ENCODE measurements at regions not wholly inside any gene's neighbourhood (a gene's known extent, or its start where the extent isn't known, plus 50 kb on each side); places are given as distances from the start of the nearest gene placed in this dataset.

DNA sequence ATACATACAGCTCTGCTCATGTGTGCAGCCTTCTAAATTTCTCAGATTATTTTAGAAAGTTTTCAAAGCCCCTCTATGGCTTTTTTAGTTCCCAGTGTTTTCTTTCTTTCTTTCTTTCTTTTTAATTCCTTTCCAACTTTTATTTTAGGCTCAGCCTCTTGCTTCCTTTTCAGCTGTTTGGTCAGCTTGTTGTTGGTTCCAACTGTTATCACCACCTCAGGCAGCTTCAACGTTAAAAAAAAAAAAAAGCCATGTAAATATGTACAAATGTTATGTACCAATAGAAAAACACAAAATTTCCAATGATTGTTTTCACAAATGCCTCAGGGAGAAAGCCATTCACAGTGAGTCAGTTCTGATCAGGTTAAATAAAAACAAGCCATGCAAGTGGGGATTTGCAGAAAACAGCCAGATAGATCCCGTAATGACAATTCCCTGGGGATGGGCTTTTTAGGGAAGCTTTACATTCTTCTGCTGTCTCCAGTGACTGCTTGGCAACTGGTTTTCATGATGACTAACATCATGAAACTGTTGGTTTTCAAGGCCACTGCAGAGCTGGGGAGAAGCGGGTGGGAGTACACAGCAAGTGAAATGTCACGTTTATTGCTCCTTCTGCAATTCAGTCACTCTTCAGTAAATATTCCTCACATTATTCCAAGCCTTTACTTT lies 908.4 kb downstream of the EPHA3 start:
- H3K4me3 ChIP-seq (ENCODE audit: low read depth, low read length): no peak overlapping the region
- no peak for DNase-seq (ENCODE audit: low read depth)
- TF ChIP-seq, protein P1, sequence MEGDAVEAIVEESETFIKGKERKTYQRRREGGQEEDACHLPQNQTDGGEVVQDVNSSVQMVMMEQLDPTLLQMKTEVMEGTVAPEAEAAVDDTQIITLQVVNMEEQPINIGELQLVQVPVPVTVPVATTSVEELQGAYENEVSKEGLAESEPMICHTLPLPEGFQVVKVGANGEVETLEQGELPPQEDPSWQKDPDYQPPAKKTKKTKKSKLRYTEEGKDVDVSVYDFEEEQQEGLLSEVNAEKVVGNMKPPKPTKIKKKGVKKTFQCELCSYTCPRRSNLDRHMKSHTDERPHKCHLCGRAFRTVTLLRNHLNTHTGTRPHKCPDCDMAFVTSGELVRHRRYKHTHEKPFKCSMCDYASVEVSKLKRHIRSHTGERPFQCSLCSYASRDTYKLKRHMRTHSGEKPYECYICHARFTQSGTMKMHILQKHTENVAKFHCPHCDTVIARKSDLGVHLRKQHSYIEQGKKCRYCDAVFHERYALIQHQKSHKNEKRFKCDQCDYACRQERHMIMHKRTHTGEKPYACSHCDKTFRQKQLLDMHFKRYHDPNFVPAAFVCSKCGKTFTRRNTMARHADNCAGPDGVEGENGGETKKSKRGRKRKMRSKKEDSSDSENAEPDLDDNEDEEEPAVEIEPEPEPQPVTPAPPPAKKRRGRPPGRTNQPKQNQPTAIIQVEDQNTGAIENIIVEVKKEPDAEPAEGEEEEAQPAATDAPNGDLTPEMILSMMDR (IDR thresholded peaks at IDR 0.05; ENCODE audit: insufficient read depth, low read depth, low read length, missing control alignments): no peak

DNA sequence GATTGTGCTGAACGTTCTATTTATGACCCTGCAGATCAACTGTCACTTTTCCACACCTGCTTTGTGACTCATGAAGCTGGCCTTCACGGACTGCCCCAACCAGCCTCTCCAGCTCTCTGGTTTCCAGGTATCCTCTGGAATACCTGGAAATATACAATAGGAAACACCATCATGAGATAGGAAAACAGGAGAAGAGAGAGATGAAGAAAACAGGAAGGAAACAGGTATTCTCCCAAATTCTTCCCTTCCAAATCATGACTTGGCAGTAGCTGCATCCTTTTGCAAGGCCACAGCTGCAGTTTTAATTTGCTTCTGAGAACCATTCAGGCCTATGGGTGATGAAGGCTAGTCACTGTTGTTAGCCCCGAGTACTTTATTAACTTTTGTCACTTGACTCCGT lies 909.1 kb downstream of the EPHA3 start:
- TF ChIP-seq, protein P1 (IDR thresholded peaks at IDR 0.05; ENCODE audit: insufficient read depth, low read depth, low read length, missing control alignments): no peak
- no peak for DNase-seq (ENCODE audit: low read depth)
- H3K4me3 ChIP-seq (ENCODE audit: low read depth, low read length): no peak overlapping the region

DNA sequence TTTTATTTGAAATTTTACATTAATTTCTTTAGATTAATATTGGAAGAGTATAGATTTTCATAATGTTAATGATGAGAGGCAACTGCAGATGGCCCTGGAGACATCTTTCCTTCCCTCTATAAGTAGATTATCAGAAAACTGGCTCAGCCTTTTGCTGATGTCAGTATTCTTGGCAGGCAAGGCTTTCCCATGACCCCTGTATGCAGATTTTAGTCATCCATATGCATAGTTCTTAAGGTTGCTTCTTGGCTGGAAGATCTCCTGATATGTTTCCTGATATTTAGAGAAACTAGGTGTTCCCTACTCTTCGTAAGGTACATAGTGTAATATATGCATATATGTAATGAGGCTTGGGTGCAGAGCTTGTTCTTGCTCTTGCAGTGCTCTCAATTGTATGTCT lies 911.4 kb downstream of the EPHA3 start:
- no peak for DNase-seq (ENCODE audit: low read depth)
- no peak overlapping the region for H3K4me3 ChIP-seq (ENCODE audit: low read depth, low read length)
- TF ChIP-seq, protein P1 (IDR thresholded peaks at IDR 0.05; ENCODE audit: insufficient read depth, low read depth, low read length, missing control alignments): no peak

DNA sequence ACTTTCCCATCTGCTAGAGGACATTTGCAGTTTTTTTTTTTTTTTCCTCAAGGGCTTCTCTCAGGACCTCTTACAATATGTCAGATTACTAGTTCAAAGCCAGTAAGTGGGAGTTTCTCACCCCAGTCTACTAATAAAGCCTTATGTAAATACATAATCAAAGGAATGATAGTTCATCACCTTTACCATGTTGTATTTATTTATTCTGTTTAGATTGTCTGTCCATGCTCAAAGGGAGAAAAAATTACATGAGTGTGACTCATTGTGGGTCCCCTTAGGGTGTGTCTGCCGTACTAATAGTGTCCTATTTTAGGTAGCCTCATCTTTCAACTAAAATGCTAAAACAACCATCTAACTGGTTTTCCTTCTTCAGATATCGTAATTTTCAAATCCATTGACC lies 917.6 kb downstream of the EPHA3 start:
- TF ChIP-seq, protein P1 (IDR thresholded peaks at IDR 0.05; ENCODE audit: insufficient read depth, low read depth, low read length, missing control alignments): no peak
- no peak overlapping the region for H3K4me3 ChIP-seq (ENCODE audit: low read depth, low read length)
- no peak for DNase-seq (ENCODE audit: low read depth)

DNA sequence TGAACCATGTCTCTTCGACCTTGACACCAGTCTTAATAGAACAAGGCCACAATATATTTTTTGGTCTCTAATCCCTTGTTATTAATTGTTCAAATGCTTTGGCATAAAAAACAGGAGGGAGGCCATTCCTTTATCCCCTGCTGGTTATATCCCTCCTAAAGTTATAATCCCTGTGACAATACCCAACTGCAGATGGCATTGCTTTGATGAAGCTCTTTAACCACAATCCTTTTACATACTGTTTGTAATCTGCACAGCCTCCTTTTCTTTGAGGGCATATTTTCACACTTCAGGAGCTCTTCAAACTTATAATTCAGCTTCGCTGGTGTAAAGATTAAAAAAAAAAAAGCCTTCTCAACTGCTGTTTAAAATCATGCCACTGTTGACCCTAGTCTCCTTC lies 919.0 kb downstream of the EPHA3 start:
- TF ChIP-seq, protein P1 (IDR thresholded peaks at IDR 0.05; ENCODE audit: insufficient read depth, low read depth, low read length, missing control alignments): no peak
- DNase-seq (ENCODE audit: low read depth): no peak
- H3K4me3 ChIP-seq (ENCODE audit: low read depth, low read length): no peak overlapping the region

DNA sequence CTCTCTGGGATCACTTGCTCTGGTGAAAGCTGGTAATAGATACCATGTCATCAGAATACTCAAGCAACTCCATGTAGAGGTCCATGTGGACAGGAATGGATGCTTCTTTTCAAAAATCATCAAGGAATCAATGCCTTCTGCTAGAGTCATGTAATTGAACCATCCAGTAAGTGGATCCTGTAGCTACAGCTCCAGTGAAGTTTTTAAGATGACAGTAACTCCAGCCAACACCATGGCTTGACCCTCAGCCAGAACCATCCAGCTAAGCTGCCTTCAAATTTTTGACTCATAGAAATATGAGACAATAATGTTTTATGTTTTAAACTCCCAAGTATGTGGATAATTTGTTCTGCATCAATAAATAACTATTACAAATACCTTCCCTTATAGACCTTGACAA lies 923.7 kb downstream of the EPHA3 start:
- H3K4me3 ChIP-seq (ENCODE audit: low read depth, low read length): no peak overlapping the region
- DNase-seq (ENCODE audit: low read depth): no peak
- TF ChIP-seq, protein P1 (IDR thresholded peaks at IDR 0.05; ENCODE audit: insufficient read depth, low read depth, low read length, missing control alignments): no peak
